ENCODE measurements at regions not wholly inside any gene's neighbourhood (a gene's known extent, or its start where the extent isn't known, plus 50 kb on each side); places are given as distances from the start of the nearest gene placed in this dataset.

GRCh38 chr1:81695741-81696140 is 105.0 kb upstream of the ADGRL2 start:
- DNase-seq = no peak

GRCh38 chr1:81693316-81693715 is 107.4 kb upstream of the ADGRL2 start:
- DNase-seq = no peak

GRCh38 chr1:81690676-81691453 is 109.9 kb upstream of the ADGRL2 start:
- DNase-seq = no peak

- no peak for DNase-seq
Measured at GRCh38 chr1:81689531-81689941, 111.2 kb upstream of the ADGRL2 start.

- DNase-seq = no peak
Measured at GRCh38 chr1:81682490-81682889, 118.2 kb upstream of the ADGRL2 start.

- no peak for DNase-seq
Measured at GRCh38 chr1:81681601-81682266, 119.0 kb upstream of the ADGRL2 start.

GRCh38 chr1:81681114-81681513 is 119.6 kb upstream of the ADGRL2 start:
- no peak for DNase-seq

GRCh38 chr1:81679942-81680341 is 120.8 kb upstream of the ADGRL2 start:
- no peak for DNase-seq

GRCh38 chr1:81678779-81679178 is 122.0 kb upstream of the ADGRL2 start:
- DNase-seq = no peak

- no peak for DNase-seq
Measured at GRCh38 chr1:81672766-81673165, 128.0 kb upstream of the ADGRL2 start.

GRCh38 chr1:81671038-81671437 is 129.7 kb upstream of the ADGRL2 start:
- no peak for DNase-seq

GRCh38 chr1:81670286-81670685 is 130.4 kb upstream of the ADGRL2 start:
- DNase-seq = no peak

- DNase-seq = no peak
Measured at GRCh38 chr1:81666586-81666985, 134.1 kb upstream of the ADGRL2 start.

GRCh38 chr1:81664341-81664740 is 136.4 kb upstream of the ADGRL2 start:
- DNase-seq = no peak

- DNase-seq = no peak
Measured at GRCh38 chr1:81662913-81663526, 137.7 kb upstream of the ADGRL2 start.

- DNase-seq = no peak
Measured at GRCh38 chr1:81660286-81660685, 140.4 kb upstream of the ADGRL2 start.

- DNase-seq = no peak
Measured at GRCh38 chr1:81654657-81655056, 146.1 kb upstream of the ADGRL2 start.

- no peak for DNase-seq
Measured at GRCh38 chr1:81654147-81654546, 146.6 kb upstream of the ADGRL2 start.

GRCh38 chr1:81650776-81651175 is 150.0 kb upstream of the ADGRL2 start:
- no peak for DNase-seq

GRCh38 chr1:81635816-81636215 is 164.9 kb upstream of the ADGRL2 start:
- no peak for DNase-seq

GRCh38 chr1:81634294-81634693 is 166.4 kb upstream of the ADGRL2 start:
- no peak for DNase-seq

- no peak for DNase-seq
Measured at GRCh38 chr1:81619156-81619555, 181.6 kb upstream of the ADGRL2 start.

- DNase-seq = no peak
Measured at GRCh38 chr1:81618376-81618775, 182.4 kb upstream of the ADGRL2 start.

- no peak for DNase-seq
Measured at GRCh38 chr1:81617308-81617967, 183.3 kb upstream of the ADGRL2 start.

Measured in 8988T (cell line).